ENCODE measurements at regions not wholly inside any gene's neighbourhood (a gene's known extent, or its start where the extent isn't known, plus 50 kb on each side); places are given as distances from the start of the nearest gene placed in this dataset.

DNA sequence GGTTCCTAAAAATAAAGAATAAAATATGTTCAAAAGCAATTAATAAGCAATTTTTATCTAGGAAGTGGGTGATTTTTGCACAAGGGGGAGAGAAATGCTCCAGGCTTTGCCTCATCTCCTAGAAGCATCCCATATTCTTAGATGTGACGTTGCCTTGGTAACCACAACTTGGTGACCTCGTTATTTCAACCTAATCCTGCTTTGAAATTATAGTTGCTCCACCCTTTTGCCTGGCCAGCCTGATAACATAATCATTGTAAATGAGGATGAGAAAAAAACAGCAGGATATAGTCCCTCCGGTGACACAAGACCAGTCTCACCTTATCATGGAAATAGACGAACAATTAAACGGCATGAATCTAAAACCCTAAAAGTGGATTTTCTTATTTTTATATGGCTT lies 194.4 kb downstream of the QDPR start:
- TF ChIP-seq EZH2 (IDR thresholded peaks at IDR 0.05) (no peak), POLR2AphosphoS5 (IDR thresholded peaks at IDR 0.05; ENCODE audit: borderline replicate concordance, low read depth, low read length) (no peak)

Data from SK-N-MC (cell line).